Astrocyte of the hippocampus (primary cell): ENCODE measurements at regions not wholly inside any gene's neighbourhood (a gene's known extent, or its start where the extent isn't known, plus 50 kb on each side); places are given as distances from the start of the nearest gene placed in this dataset.
"Not testable (repeated sequence)": the region's sequence is repeated elsewhere in the genome, so short reads cannot be mapped to it uniquely, and the experiment has no call there.

ENCODE experiments used
- DNase-seq: peaks from one replicate; pipeline ENCODE4 v3.0.0; 2011; ENCODE audit warnings: low read depth, low spot score

GRCh38 chr2:71923887-71924533 is 223.7 kb downstream of the CYP26B1 start:
- DNase-seq = peak; percentile 85

- DNase-seq = no peak
These were observed 224.5 kb downstream of the CYP26B1 start for GRCh38 chr2:71923143-71923525.

- no peak for DNase-seq
These were observed 225.0 kb downstream of the CYP26B1 start for GRCh38 chr2:71922499-71923142.

- no peak for DNase-seq
These were observed 225.6 kb downstream of the CYP26B1 start for GRCh38 chr2:71922091-71922490.

GRCh38 chr2:71920819-71921218 is 226.8 kb downstream of the CYP26B1 start:
- not testable (repeated sequence) for DNase-seq

- DNase-seq = no peak
These were observed 228.0 kb downstream of the CYP26B1 start for GRCh38 chr2:71919708-71920107.

GRCh38 chr2:71910277-71910676 is 237.4 kb downstream of the CYP26B1 start:
- no peak for DNase-seq

GRCh38 chr2:71908798-71909197 is 238.9 kb downstream of the CYP26B1 start:
- no peak for DNase-seq

GRCh38 chr2:71907503-71907902 is 240.2 kb downstream of the CYP26B1 start:
- DNase-seq = no peak

- no peak for DNase-seq
These were observed 241.2 kb downstream of the CYP26B1 start for GRCh38 chr2:71906357-71906973.

GRCh38 chr2:71905205-71905604 is 242.5 kb downstream of the CYP26B1 start:
- no peak for DNase-seq

GRCh38 chr2:71903841-71904240 is 243.8 kb downstream of the CYP26B1 start:
- no peak for DNase-seq

- DNase-seq = peak; percentile 15
These were observed 246.2 kb downstream of the CYP26B1 start for GRCh38 chr2:71901466-71901865.

GRCh38 chr2:71898851-71899681 is 248.6 kb downstream of the CYP26B1 start:
- DNase-seq = no peak

GRCh38 chr2:71898375-71898774 is 249.3 kb downstream of the CYP26B1 start:
- no peak for DNase-seq

- DNase-seq = no peak
These were observed 249.8 kb downstream of the CYP26B1 start for GRCh38 chr2:71897836-71898235.

- no peak for DNase-seq
These were observed 250.6 kb downstream of the CYP26B1 start for GRCh38 chr2:71897137-71897480.

GRCh38 chr2:71896385-71897136 is 251.1 kb downstream of the CYP26B1 start:
- no peak for DNase-seq

- no peak for DNase-seq
These were observed 252.1 kb downstream of the CYP26B1 start for GRCh38 chr2:71895320-71896161.

GRCh38 chr2:71894261-71894660 is 253.4 kb downstream of the CYP26B1 start:
- no peak for DNase-seq

- DNase-seq = no peak
These were observed 254.0 kb downstream of the CYP26B1 start for GRCh38 chr2:71893646-71894045.
